Liver (tissue), 3 donors: ENCODE measurements at regions not wholly inside any gene's neighbourhood (a gene's known extent, or its start where the extent isn't known, plus 50 kb on each side); places are given as distances from the start of the nearest gene placed in this dataset.
"Not testable (repeated sequence)": the region's sequence is repeated elsewhere in the genome, so short reads cannot be mapped to it uniquely, and the experiment has no call there.

Source experiments
- CTCF ChIP-seq: fragments of 150-350 bp; IDR thresholded peaks from 2 replicates; pipeline ENCODE4 v1.5.1; 2017; ENCODE audit warnings: improper control_type of control experiment, low read depth, low read length; ENCODE audit not compliant: missing input control
- EGR1 ChIP-seq, 2 donors: IDR thresholded peaks; 2 replicates each; pipeline ENCODE4 v1.6.1; 2016 to 2018; ENCODE audit warnings: antibody characterized with exemption in 2 of 2, low read depth in 2 of 2
- FOXA1 ChIP-seq: IDR thresholded peaks from 2 replicates; pipeline ENCODE4 v1.6.1; 2016; ENCODE audit warnings: antibody characterized with exemption
- GABPA ChIP-seq, 2 donors: IDR thresholded peaks in 1 of 2; conservative IDR thresholded peaks in 1 of 2; 2 replicates each; pipeline ENCODE4 v1.6.1; 2016; ENCODE audit warnings: antibody characterized with exemption in 2 of 2, mild to moderate bottlenecking in 1 of 2, moderate library complexity in 1 of 2
- JUND ChIP-seq, 2 donors: IDR thresholded peaks; 2 replicates each; pipeline ENCODE4 v1.6.1; 2016; ENCODE audit warnings: antibody characterized with exemption in 2 of 2
- MAX ChIP-seq: IDR thresholded peaks from 2 replicates; pipeline ENCODE4 v1.6.1; 2016; ENCODE audit warnings: antibody characterized with exemption
- RAD21 ChIP-seq, 2 donors: IDR thresholded peaks; 2 replicates each; pipeline ENCODE4 v1.6.1; 2016; ENCODE audit warnings: antibody characterized with exemption in 2 of 2, mild to moderate bottlenecking in 2 of 2
- REST ChIP-seq: IDR thresholded peaks from 2 replicates; pipeline ENCODE4 v1.6.1; 2016; ENCODE audit warnings: antibody characterized with exemption, mild to moderate bottlenecking
- RXRA ChIP-seq, 2 donors: IDR thresholded peaks; 2 replicates each; pipeline ENCODE4 v1.6.1; 2017 to 2018; ENCODE audit warnings: antibody characterized with exemption in 2 of 2, mild to moderate bottlenecking in 1 of 2
- SP1 ChIP-seq: IDR thresholded peaks from 2 replicates; pipeline ENCODE4 v1.6.1; 2018; ENCODE audit warnings: antibody characterized with exemption, mild to moderate bottlenecking
- YY1 ChIP-seq: IDR thresholded peaks from 2 replicates; pipeline ENCODE4 v1.6.1; 2016; ENCODE audit warnings: antibody characterized with exemption, mild to moderate bottlenecking
- ZBTB33 ChIP-seq: IDR thresholded peaks from 2 replicates; pipeline ENCODE4 v1.6.1; 2016; ENCODE audit warnings: antibody characterized with exemption
- donor health status: healthy.
- donor health status: healthy.

- not testable (repeated sequence) for TF ChIP-seq CTCF; MAX; EGR1 (IDR thresholded peaks at IDR 0.05; ENCODE audit: low read depth in 2 of 2); YY1; FOXA1; ZBTB33; RAD21 (IDR thresholded peaks at IDR 0.05); GABPA (IDR thresholded peaks at IDR 0.05 in 1 of 2, conservative IDR thresholded peaks at IDR 0.05 in 1 of 2); RXRA (IDR thresholded peaks at IDR 0.05); JUND (IDR thresholded peaks at IDR 0.05); SP1; REST
Observed at GRCh38 chr1:196031387-196031786, 576.9 kb downstream of the KCNT2 start.
